CD4-positive, alpha-beta T cell treated with Interleukin-21 for 1 hour (primary cell): ENCODE measurements at regions not wholly inside any gene's neighbourhood (a gene's known extent, or its start where the extent isn't known, plus 50 kb on each side); places are given as distances from the start of the nearest gene placed in this dataset.

ENCODE experiments used
- DNase-seq: peaks from one replicate; pipeline ENCODE4 v3.0.0-alpha.2; 2020

DNA sequence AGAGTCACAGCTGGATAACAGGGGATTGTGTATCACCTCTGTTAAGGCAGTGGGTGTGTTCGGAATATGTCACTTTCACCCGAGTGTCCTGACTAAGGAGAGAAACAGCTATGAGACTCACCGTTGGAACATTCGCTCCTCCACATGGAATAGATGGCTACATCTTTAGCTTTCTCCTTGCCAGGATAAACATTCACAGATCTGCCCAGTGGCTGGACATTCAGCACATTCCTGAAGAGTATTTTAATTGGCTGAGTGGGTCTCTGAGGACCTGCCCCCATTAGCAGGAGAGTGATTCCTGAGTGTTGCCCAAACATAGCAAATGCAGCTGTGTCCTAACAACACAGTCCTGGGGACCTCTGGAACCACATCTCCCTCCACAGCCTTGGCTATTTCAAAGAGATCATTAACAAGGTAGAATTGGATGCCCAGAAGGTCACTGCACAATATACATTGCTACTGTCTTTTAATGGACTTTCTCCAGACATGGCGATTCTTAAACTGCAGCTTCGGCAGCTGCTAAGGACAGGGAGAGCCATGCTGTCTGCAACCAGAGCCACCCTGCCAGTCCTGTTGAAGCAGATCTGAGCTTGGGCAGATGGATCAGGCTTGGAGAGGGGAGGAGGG lies 435.0 kb upstream of the CADM1 start:
- DNase-seq: no peak

- DNase-seq: no peak
Observed at GRCh38 chr11:115933564-115933963, 429.3 kb upstream of the CADM1 start.

DNA sequence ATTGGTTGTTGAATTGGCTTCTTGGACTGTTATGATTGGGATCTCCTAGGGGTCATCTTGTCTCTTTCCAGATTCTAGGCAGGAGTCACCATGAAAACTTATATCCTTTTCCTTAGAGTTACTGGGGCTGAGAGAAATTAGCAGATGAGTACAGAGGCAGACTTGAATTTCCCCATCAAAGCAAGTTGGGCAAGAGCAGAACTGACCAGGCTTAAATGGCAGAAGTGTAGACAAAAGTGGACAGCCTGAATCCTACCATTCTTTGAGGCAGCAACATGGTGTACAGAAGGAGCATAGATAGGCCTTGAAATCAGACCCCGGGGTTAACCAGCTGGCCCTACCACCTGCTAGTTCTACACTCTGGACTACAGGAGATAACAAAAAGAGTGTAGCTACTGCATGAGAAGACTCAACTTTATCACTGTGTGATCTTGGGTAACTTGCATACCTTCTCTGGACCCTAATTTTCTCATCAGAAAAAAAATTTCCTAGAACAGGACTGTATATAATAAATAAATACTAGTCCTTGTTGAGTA lies 427.4 kb upstream of the CADM1 start:
- DNase-seq: no peak

DNA sequence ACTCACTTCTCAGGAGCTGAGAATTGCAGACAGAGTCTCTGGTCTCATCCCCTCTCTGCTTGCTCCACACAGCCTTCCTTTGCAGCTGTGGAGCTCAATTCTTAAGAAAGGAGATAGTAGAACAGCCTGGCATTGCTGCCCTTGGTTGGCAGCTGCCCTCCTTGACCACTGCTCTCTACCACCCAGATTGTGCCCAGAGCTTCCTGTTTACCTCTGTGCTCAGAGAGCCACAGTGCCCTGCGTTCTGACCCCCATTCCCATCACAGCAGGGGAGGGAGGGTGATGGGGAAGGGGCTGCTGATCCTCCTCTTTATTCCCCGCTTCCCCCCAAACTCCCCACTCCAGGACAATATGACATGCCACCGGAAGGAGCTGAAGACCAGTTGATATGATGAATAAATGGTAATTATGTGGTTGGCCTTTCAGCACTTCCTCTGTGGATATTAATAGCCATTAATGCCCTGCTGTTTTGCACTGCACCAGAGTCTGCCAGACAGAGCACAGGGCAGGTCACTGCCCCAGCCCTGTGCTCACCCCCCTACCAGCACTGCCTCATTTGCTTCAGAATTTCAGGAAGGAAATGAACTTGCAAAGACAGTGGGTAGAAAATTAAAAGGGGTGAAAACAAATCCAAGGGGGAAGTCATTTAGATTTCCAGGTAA lies 426.8 kb upstream of the CADM1 start:
- DNase-seq: no peak

DNA sequence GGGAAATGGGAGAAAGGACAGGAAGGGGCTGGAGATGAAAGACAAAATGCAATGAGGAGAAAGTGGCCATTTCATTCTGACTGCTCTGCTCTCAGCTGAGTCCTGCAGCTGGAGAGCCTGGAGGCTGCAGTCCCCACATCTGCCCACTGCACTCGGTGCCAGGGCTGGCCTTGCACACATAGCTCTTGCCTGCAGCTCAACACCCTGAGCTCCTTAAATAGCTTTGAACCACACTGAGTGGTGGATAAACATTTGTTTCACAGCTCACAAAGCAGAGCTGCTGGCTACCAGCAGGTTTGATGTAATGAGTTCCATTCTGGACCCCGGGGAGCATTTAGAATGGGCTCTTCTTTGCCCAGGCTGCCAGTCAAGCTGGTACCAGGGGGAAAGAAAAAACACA lies 426.1 kb upstream of the CADM1 start:
- no peak for DNase-seq

- DNase-seq: no peak
Observed at GRCh38 chr11:115929618-115930129, 425.5 kb upstream of the CADM1 start.

DNA sequence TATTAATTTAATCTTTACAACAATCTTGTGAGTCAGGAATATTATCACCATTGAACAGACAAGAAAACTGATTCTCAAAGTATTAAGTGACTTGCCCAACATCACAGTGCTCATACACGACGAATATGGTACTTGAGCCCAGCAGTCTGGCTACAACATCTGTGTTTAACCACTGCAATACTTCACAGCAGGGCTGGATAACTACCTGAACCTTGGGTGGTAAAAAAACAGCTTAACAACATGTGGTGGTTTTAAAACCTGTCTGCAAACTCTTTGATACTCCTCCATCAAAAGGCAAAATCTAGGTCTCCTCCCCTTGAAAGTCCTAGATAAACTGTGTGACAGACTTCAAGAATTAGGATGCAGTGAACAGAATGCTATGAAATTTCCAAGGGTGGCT lies 424.6 kb upstream of the CADM1 start:
- no peak for DNase-seq

DNA sequence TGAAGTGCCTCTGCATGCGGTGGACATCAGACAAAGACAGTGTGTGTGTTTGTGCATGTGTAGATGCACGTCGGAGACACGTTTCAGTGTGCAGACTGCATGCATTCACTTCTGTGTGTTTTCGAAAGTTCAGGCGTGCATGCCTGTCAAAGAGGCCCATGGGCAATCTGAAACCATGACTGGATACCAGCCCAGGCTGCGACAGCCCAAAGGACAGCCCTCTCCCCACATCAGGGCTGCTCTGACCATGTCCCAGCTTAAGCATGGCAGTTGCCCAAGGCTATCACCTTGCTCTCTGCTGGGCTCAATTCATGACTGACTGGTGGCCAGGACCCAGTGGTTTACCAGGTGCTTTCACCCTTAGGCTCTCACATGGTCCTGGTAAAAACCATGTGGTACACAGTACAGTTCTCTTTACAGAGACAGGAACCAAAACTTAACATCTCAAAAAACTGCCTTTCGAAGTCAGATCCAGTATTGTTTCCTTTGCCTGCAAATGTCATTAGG lies 423.7 kb upstream of the CADM1 start:
- no peak for DNase-seq

- DNase-seq: no peak
Observed at GRCh38 chr11:115926601-115927000, 422.4 kb upstream of the CADM1 start.

DNA sequence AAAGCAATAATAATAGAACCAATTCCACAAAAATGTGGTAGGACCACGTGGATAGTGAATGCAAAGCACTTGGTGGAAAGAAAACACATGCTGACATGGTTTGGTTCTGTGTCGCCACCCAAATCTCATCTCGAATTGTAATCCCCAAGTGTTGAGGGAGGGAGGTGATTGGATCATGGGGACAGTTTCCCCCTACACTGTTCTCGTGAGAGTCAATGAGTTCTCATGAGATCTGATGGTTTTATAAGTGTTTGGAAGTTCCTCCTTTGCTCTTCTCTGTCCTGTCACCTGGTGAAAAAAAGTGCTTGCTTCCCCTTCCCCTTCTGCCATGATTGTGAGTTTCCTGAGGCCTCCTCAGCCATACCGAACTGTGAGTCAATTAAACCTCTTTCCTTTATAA lies 421.9 kb upstream of the CADM1 start:
- DNase-seq: no peak

DNA sequence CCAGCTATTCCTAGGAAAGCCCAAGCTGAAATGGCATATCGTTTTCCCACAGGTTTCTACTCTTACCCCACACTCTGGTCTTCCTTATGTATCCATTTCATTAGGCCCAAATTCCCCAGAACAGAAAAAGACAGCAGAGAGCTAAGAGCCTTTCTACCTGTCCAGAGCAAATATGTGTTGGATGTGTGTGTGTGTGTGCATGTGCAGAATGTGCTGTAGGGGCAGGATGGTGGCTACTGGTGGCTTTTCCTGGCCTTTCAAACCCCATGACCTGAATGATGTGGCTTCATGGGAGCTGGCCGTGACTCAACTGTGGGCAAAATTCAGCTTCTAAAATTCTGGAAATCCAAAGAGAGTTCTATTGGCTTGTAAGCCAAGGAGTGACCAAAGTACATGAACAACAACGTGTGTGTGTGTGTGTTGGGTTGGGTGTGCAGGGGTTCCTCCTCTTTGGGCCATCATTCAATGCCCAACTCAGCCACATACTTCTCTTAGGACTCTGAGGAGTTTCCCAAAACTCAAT lies 421.4 kb upstream of the CADM1 start:
- no peak for DNase-seq

DNA sequence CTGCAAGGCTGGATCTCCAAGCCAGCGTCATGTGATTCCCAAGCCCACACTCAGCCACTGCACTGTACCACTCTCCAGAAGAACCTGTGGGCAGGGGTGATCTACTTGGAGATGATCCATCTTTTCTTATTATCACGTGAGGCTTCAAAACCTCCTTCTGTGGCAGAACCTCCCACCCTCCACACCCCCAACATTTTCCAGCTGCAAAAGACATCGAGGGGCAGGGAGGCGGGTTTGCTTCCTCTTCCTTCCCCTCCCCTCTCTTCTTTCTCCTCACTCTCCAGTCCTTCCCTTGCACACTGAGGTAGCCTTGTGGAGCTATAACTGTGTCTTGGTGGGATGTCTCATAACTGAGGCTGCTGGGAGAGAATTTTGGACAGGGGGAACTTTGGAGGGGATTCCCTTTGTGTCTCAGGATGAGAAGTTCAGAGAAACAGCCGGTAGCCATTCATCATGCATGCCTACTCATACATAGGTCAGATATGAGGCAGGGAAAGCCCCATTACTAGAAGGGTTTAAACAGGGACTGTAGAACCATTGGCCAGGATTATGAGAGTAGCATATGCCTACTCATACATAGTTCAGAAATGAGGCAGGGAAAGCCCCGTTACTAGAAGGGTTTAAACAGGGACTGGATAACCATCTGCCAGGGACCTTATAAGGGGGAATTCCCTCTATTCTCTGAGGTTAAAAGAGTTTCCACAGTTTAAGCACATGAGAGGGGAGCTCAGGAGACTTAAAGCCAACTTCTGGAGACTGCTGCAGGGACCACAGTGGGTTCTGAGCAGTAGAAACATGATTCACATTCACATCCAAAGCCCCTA lies 420.7 kb upstream of the CADM1 start:
- no peak for DNase-seq

GRCh38 chr11:115922876-115923275 lies 418.7 kb upstream of the CADM1 start:
- DNase-seq: no peak

GRCh38 chr11:115921986-115922385 lies 417.8 kb upstream of the CADM1 start:
- DNase-seq: no peak

DNA sequence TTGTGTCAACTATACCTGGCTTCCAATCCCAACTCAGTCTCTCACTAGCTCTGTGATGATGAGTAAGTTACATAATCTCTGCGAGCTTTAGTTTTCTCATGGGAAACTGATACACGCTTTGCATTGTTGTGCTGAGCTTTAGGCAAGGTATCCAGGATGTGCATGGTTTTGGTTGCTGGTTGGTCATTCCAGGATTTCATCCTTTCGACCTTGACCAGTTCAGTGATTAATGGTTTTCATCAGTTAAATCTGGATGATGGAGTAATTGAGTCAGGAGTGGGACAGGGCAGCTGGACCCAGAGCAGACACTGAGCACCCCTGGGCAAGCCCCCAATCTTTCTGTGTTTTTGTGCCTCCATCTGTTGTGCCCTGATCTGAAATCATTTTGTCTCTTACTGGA lies 417.3 kb upstream of the CADM1 start:
- DNase-seq: no peak

DNA sequence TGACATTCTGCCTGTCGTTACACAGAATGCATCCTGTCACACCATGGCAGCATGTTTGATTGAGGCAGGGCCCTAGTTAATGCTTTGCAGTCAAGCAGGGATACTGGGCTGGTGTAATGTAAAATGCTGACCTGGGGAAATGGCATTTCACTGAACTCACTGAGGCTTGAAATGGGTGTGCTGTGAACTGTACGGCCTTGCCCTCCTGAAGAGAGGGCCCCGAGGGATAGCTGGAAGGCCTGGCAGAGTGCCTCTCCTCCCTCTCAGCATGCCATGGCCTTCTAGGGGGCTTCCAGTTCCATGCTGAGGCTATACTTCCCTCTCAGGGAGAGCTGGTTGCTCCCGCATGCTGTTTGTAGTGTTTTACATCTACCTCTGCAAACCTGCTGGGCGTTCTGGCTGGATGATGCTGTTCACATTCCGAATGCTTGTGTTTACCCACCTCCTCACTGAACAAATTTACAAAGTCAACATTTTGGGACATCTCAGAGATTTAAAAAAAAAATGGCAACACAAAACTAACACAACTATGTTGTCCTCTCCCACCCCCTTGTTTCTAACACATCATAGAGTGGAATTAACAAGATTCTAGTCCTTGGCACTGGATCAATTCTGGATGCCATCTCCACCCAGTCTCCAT lies 416.7 kb upstream of the CADM1 start:
- no peak for DNase-seq

GRCh38 chr11:115920092-115920461 lies 415.9 kb upstream of the CADM1 start:
- DNase-seq: no peak

DNA sequence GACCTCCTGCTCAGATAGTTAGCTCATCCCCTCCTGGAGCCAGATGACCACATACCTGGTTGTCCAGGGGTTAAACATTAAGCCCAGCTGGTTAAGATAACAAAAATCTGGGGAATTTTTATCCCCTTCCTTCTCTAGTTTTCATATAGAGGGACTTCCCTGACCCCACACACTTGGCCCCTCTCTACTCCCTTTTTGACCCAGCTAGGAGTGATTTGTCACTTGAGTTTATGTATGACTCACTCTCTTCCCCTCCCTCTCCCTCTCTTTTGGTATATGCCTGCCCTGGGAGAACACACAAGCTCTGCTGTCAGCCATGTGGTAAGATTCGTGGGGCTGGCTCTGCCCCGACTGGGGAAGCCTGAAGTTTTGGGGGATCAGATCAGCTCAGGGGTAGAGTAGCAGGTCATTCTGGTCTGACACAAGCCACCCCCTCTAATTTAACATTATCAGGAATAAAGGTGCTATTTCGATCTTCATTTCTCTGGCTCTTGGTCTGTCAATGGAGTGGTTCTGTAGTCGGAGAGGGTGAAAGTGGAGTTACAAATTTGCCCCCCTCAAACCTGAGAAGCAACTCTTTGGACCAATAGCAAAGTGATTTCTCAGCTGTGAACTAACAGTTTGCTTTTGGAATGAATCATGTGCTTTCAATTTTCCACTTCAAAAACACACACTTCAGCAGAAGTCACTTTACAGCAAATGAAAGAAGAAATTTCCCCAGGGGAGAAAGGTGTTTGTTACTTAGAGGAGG lies 415.3 kb upstream of the CADM1 start:
- DNase-seq: no peak

GRCh38 chr11:115918576-115918975 lies 414.4 kb upstream of the CADM1 start:
- no peak for DNase-seq

GRCh38 chr11:115916608-115917007 lies 412.4 kb upstream of the CADM1 start:
- no peak for DNase-seq

- no peak for DNase-seq
Observed at GRCh38 chr11:115912484-115912945, 408.3 kb upstream of the CADM1 start.
